HG02970 (cell line): ENCODE measurements at regions not wholly inside any gene's neighbourhood (a gene's known extent, or its start where the extent isn't known, plus 50 kb on each side); places are given as distances from the start of the nearest gene placed in this dataset.
"Not testable (repeated sequence)": the region's sequence is repeated elsewhere in the genome, so short reads cannot be mapped to it uniquely, and the experiment has no call there.

Source experiments
- ATAC-seq: cut with Tn5 transposase; IDR thresholded peaks from one replicate; pipeline ENCODE4 v1.9.1; 2021; ENCODE audit warnings: mild to moderate bottlenecking, moderate library complexity, moderate number of reproducible peaks; ENCODE audit not compliant: unreplicated experiment, low FRiP score

- ATAC-seq = no peak
Measured at GRCh38 chr15:100733101-100733842, 130.9 kb downstream of the ASB7 start.

- not testable (repeated sequence) for ATAC-seq
Measured at GRCh38 chr15:100733843-100734185, 131.4 kb downstream of the ASB7 start.

- ATAC-seq = no peak
Measured at GRCh38 chr15:100734586-100734985, 132.2 kb downstream of the ASB7 start.

GRCh38 chr15:100735129-100736053 lies 133.0 kb downstream of the ASB7 start:
- ATAC-seq = no peak

GRCh38 chr15:100737214-100737613 lies 134.8 kb downstream of the ASB7 start:
- no peak for ATAC-seq

GRCh38 chr15:100738614-100739013 lies 136.2 kb downstream of the ASB7 start:
- no peak for ATAC-seq

GRCh38 chr15:100740138-100740537 lies 137.7 kb downstream of the ASB7 start:
- no peak for ATAC-seq

- ATAC-seq = no peak
Measured at GRCh38 chr15:100751585-100751984, 128.0 kb upstream of the ALDH1A3 start.

GRCh38 chr15:100753503-100753902 lies 126.1 kb upstream of the ALDH1A3 start:
- ATAC-seq = no peak

- no peak for ATAC-seq
Measured at GRCh38 chr15:100757661-100758060, 122.0 kb upstream of the ALDH1A3 start.

GRCh38 chr15:100758555-100758954 lies 121.1 kb upstream of the ALDH1A3 start:
- no peak for ATAC-seq

GRCh38 chr15:100759106-100759505 lies 120.5 kb upstream of the ALDH1A3 start:
- ATAC-seq = no peak

GRCh38 chr15:100759698-100760356 lies 119.8 kb upstream of the ALDH1A3 start:
- no peak for ATAC-seq

- no peak for ATAC-seq
Measured at GRCh38 chr15:100760357-100760903, 119.2 kb upstream of the ALDH1A3 start.

- no peak for ATAC-seq
Measured at GRCh38 chr15:100761290-100761935, 118.2 kb upstream of the ALDH1A3 start.

- ATAC-seq = no peak
Measured at GRCh38 chr15:100762289-100762688, 117.3 kb upstream of the ALDH1A3 start.

GRCh38 chr15:100762913-100763834 lies 116.5 kb upstream of the ALDH1A3 start:
- no peak for ATAC-seq

GRCh38 chr15:100763835-100764750 lies 115.5 kb upstream of the ALDH1A3 start:
- no peak for ATAC-seq
